T-helper 1 cell treated with Interleukin-12 subunit alpha and Interleukin-12 subunit beta and Interleukin-4 antibody, amounts not matched to agents 30 ng/mL and 1 ng/mL, for 36 hours (primary cell): ENCODE measurements at regions not wholly inside any gene's neighbourhood (a gene's known extent, or its start where the extent isn't known, plus 50 kb on each side); places are given as distances from the start of the nearest gene placed in this dataset.
"Not testable (repeated sequence)": the region's sequence is repeated elsewhere in the genome, so short reads cannot be mapped to it uniquely, and the experiment has no call there.

Experiments used
- intact Hi-C: fragments of 100-400 bp; cut with micrococcal nuclease; formaldehyde crosslinking; loops from one replicate; pipeline ENCODE4 v1.15.1; 2024

GRCh38 chr10:9009505-9009904 lies 955.0 kb downstream of the GATA3 start:
- intact Hi-C loops: no loop called here

- intact Hi-C loops: no loop called here
Measured at GRCh38 chr10:9010093-9010492, 955.6 kb downstream of the GATA3 start.

- intact Hi-C loops: no loop called here
Measured at GRCh38 chr10:9010931-9011670, 956.6 kb downstream of the GATA3 start.

- intact Hi-C loops: no loop called here
Measured at GRCh38 chr10:9012312-9012711, 957.8 kb downstream of the GATA3 start.

GRCh38 chr10:9015005-9015404 lies 960.5 kb downstream of the GATA3 start:
- intact Hi-C loops: no loop called here

GRCh38 chr10:9015447-9015846 lies 961.0 kb downstream of the GATA3 start:
- intact Hi-C loops: no loop called here

- intact Hi-C loops: no loop called here
Measured at GRCh38 chr10:9016930-9017329, 962.4 kb downstream of the GATA3 start.

- intact Hi-C loops: no loop called here
Measured at GRCh38 chr10:9018195-9019173, 964.0 kb downstream of the GATA3 start.

- intact Hi-C loops: no loop called here
Measured at GRCh38 chr10:9023206-9023605, 968.7 kb downstream of the GATA3 start.

- intact Hi-C loops: no loop called here
Measured at GRCh38 chr10:9024210-9024609, 969.7 kb downstream of the GATA3 start.

- intact Hi-C loops: no loop called here
Measured at GRCh38 chr10:9028231-9028630, 973.7 kb downstream of the GATA3 start.

GRCh38 chr10:9035355-9035754 lies 980.9 kb downstream of the GATA3 start:
- intact Hi-C loops: no loop called here

GRCh38 chr10:9036711-9037204 lies 982.3 kb downstream of the GATA3 start:
- intact Hi-C loops: no loop called here

GRCh38 chr10:9038146-9038714 lies 983.7 kb downstream of the GATA3 start:
- intact Hi-C loops: no loop called here

GRCh38 chr10:9043466-9043865 lies 989.0 kb downstream of the GATA3 start:
- intact Hi-C loops: no loop called here

- intact Hi-C loops: no loop called here
Measured at GRCh38 chr10:9045311-9045710, 990.8 kb downstream of the GATA3 start.

- intact Hi-C loops: no loop called here
Measured at GRCh38 chr10:9051328-9051974, 997.0 kb downstream of the GATA3 start.

- intact Hi-C loops: no loop called here
Measured at GRCh38 chr10:9052767-9053166, 998.3 kb downstream of the GATA3 start.

GRCh38 chr10:9056521-9056920 lies 1002.0 kb downstream of the GATA3 start:
- intact Hi-C loops: no loop called here

GRCh38 chr10:9057293-9057692 lies 1002.8 kb downstream of the GATA3 start:
- intact Hi-C loops: not testable (repeated sequence)

GRCh38 chr10:9060314-9060713 lies 1005.8 kb downstream of the GATA3 start:
- intact Hi-C loops: no loop called here
